ENCODE measurements at regions not wholly inside any gene's neighbourhood (a gene's known extent, or its start where the extent isn't known, plus 50 kb on each side); places are given as distances from the start of the nearest gene placed in this dataset.

DNA sequence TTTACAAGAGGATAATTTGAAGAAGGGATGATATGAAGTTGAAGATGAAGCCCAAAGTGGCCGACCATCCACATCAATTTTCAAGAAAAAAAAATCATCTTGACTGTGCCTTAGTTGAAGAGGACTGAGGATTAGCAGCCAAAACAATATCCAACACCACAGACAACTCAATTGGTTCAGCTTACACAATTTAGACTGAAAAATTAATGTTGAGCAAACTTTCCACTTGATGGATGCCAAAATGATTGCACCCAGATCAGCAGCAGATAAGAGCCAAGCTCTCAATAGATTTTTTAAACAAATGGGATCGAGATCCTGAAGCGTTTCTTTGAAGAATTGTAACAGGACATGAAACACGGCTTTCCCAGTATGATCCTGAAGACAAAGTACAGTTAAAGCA is 163.2 kb downstream of the GADD45G start:
- POLR2A ChIA-PET = no interaction called here
- no peak overlapping the region for H3K4me3 ChIP-seq (ENCODE audit: low read depth, low read length)

GRCh38 chr9:89768650-89769071 is 163.8 kb downstream of the GADD45G start:
- Histone ChIP-seq H3K27ac (ENCODE audit: low read depth, low read length) (no peak overlapping the region), H3K27me3 (ENCODE audit: control insufficient read depth, insufficient read depth, low read length) (no peaks in the 10 kb centered on the region), H3K9me3 (ENCODE audit: control insufficient read depth, insufficient read depth, low read length) (no peaks in the 10 kb centered on the region), H3K4me3 (ENCODE audit: low read depth, low read length) (no peak overlapping the region)
- POLR2A ChIA-PET = no interaction called here
- DNase-seq (ENCODE audit: low read depth, low spot score) = no peak
- CTCF ChIA-PET = no interaction called here
- TF ChIP-seq CTCF (IDR thresholded peaks at IDR 0.05; ENCODE audit: low read depth, low read length) = no peak

More for the DNA sequence above, 163.2 kb downstream of the GADD45G start:
- CTCF ChIA-PET = no interaction called here
- Histone ChIP-seq H3K27me3 (ENCODE audit: control insufficient read depth, insufficient read depth, low read length) (no peaks in the 10 kb centered on the region), H3K27ac (ENCODE audit: low read depth, low read length) (no peak overlapping the region), H3K9me3 (ENCODE audit: control insufficient read depth, insufficient read depth, low read length) (no peaks in the 10 kb centered on the region)
- DNase-seq (ENCODE audit: low read depth, low spot score) = no peak
- TF ChIP-seq CTCF (IDR thresholded peaks at IDR 0.05; ENCODE audit: low read depth, low read length) = no peak

DNA sequence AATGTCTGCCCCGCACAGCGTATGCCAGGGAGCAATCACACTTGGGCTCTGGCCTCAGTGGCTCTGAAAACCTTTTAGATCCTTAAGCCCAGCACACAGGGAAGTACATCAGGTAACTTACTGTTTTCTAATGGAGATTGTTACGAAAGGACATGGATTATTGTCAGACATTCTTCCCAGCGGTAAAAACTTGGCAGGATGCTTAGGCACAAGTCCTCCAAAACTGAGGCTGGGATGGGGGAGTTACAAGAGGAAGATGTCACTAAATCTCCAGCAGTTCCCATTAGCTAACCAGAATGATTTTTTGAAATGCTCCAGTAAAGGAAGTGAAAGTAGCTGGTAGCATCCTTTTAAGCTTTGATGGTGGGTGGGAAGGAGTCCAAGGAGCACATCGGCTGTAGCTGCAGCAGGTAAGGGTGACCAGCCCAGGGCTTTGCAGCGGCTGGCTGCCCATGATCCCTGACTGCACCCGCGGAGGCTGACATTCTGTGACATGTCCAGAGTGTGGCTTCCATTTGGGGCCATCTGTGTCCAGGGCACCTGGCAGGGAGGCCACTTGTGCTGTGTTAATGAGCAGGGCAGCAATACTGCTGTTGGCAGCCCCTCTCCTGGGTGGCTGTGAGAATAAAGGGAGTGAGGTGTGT is 165.8 kb downstream of the GADD45G start:
- ChIA-PET CTCF (no interaction called here), POLR2A (no interaction called here)
- no peak for DNase-seq (ENCODE audit: low read depth, low spot score)
- Histone ChIP-seq H3K27ac (ENCODE audit: low read depth, low read length) (no peak overlapping the region), H3K4me3 (ENCODE audit: low read depth, low read length) (no peak overlapping the region), H3K27me3 (ENCODE audit: control insufficient read depth, insufficient read depth, low read length) (peaks cover 3% of the 10 kb centered on the region), H3K9me3 (ENCODE audit: control insufficient read depth, insufficient read depth, low read length) (no peaks in the 10 kb centered on the region)
- no peak for TF ChIP-seq CTCF (IDR thresholded peaks at IDR 0.05; ENCODE audit: low read depth, low read length)

DNA sequence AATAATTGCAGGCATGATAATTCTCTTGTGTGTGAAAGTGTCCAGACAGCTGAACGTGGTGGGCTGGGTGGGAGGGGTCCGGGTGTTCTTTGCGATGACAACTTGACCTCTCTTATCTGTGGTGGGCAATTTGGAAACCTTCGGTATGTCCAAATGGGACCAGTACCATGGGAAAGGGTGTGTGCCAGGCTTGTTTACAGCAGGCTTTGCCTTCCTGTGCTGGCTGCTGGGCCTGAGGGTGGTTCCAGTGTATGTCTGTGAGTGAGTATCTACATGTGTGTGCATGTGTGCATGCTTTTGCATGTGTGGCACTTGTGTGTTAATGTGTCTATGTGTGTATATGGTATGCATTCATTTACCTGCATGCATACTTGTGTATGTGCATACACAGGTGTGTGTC is 166.4 kb downstream of the GADD45G start:
- peaks cover 3% of the 10 kb centered on the region for H3K27me3 ChIP-seq (ENCODE audit: control insufficient read depth, insufficient read depth, low read length)
- no peak for DNase-seq (ENCODE audit: low read depth, low spot score)
- ChIA-PET CTCF (no interaction called here), POLR2A (no interaction called here)
- H3K9me3 ChIP-seq (ENCODE audit: control insufficient read depth, insufficient read depth, low read length) = no peaks in the 10 kb centered on the region
- no peak overlapping the region for H3K4me3 ChIP-seq (ENCODE audit: low read depth, low read length)
- TF ChIP-seq CTCF (IDR thresholded peaks at IDR 0.05; ENCODE audit: low read depth, low read length) = no peak
- H3K27ac ChIP-seq (ENCODE audit: low read depth, low read length) = no peak overlapping the region

- ChIA-PET CTCF (no interaction called here), POLR2A (no interaction called here)
- Histone ChIP-seq H3K4me3 (ENCODE audit: low read depth, low read length) (no peak overlapping the region), H3K9me3 (ENCODE audit: control insufficient read depth, insufficient read depth, low read length) (no peaks in the 10 kb centered on the region), H3K27me3 (ENCODE audit: control insufficient read depth, insufficient read depth, low read length) (peaks cover 3% of the 10 kb centered on the region), H3K27ac (ENCODE audit: low read depth, low read length) (no peak overlapping the region)
- TF ChIP-seq CTCF (IDR thresholded peaks at IDR 0.05; ENCODE audit: low read depth, low read length) = no peak
- no peak for DNase-seq (ENCODE audit: low read depth, low spot score)
These were observed 168.4 kb downstream of the GADD45G start for GRCh38 chr9:89773170-89773569.

Measured in AG04450 (cell line).